ENCODE measurements at regions not wholly inside any gene's neighbourhood (a gene's known extent, or its start where the extent isn't known, plus 50 kb on each side); places are given as distances from the start of the nearest gene placed in this dataset.

DNA sequence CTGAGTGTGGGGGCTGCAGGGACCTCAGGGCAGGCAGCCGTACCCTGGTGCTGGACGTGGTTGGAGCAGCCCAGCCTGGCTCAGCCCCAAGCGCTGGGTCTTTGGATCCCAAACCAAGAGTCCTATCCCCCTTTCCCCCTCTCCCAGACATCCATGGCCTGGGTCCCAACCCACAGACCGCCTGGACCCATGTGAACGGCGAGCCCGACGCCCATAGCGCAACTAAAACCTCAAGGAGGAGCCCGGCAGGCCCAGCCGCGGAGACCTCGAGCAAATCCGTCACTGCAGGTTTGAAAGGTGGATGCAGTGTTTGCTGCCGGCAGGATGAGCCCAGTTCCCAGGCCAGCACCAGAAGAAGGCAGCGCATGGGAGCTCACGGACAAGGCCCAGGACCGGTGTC is 337.0 kb downstream of the BRD1 start:
- TF ChIP-seq CTCF (IDR thresholded peaks at IDR 0.05; ENCODE audit: insufficient read depth, low read length) (no peak), REST (IDR thresholded peaks at IDR 0.05; ENCODE audit: insufficient replicate concordance, low read depth) (no peak), POLR2AphosphoS5 (IDR thresholded peaks at IDR 0.05; ENCODE audit: low read depth) (no peak), SPI1 (IDR thresholded peaks at IDR 0.05; ENCODE audit: borderline replicate concordance, low read depth) (no peak), GABPA (IDR thresholded peaks at IDR 0.05; ENCODE audit: low read depth) (no peak)

Measured in HL-60 (cell line).